ENCODE measurements at regions not wholly inside any gene's neighbourhood (a gene's known extent, or its start where the extent isn't known, plus 50 kb on each side); places are given as distances from the start of the nearest gene placed in this dataset.

GRCh38 chr11:11108026-11108425 lies 245.0 kb downstream of the CSNK2A3 start:
- Histone ChIP-seq H3K9me3 (ENCODE audit: low read depth, low read length) (no peaks in the 10 kb centered on the region), H3K27ac (ENCODE audit: low read depth, low read length) (no peak overlapping the region), H3K79me2 (ENCODE audit: insufficient read depth, low read length) (no peaks in the 10 kb centered on the region), H3K4me1 (ENCODE audit: insufficient read depth, low read length) (no peaks in the 10 kb centered on the region), H3K27me3 (ENCODE audit: insufficient read depth, low read length) (peaks cover 16% of the 10 kb centered on the region), H2AFZ (ENCODE audit: low read length) (no peak overlapping the region), H3K4me3 (ENCODE audit: insufficient read depth, low read length) (no peak overlapping the region), H3K36me3 (ENCODE audit: insufficient read depth, low read length) (no peaks in the 10 kb centered on the region), H3K4me2 (ENCODE audit: insufficient read depth, low read length) (no peak overlapping the region), H4K20me1 (ENCODE audit: insufficient read depth, low read length) (no peaks in the 10 kb centered on the region)
- no peak for TF ChIP-seq CTCF (IDR thresholded peaks at IDR 0.05; ENCODE audit: extremely low read depth, low read depth, low read length)
- no peak for DNase-seq (ENCODE audit: insufficient read length, low spot score, missing footprints)

GRCh38 chr11:11107076-11107723 lies 245.8 kb downstream of the CSNK2A3 start:
- H3K27me3 ChIP-seq (ENCODE audit: insufficient read depth, low read length) = peaks cover 16% of the 10 kb centered on the region
- no peaks in the 10 kb centered on the region for H3K4me1 ChIP-seq (ENCODE audit: insufficient read depth, low read length)
- no peak overlapping the region for H3K4me3 ChIP-seq (ENCODE audit: insufficient read depth, low read length)
- no peaks in the 10 kb centered on the region for H3K9me3 ChIP-seq (ENCODE audit: low read depth, low read length)
- H3K4me2 ChIP-seq (ENCODE audit: insufficient read depth, low read length) = no peak overlapping the region
- no peak overlapping the region for H2AFZ ChIP-seq (ENCODE audit: low read length)
- no peaks in the 10 kb centered on the region for H4K20me1 ChIP-seq (ENCODE audit: insufficient read depth, low read length)
- TF ChIP-seq CTCF (IDR thresholded peaks at IDR 0.05; ENCODE audit: extremely low read depth, low read depth, low read length) = no peak
- H3K36me3 ChIP-seq (ENCODE audit: insufficient read depth, low read length) = no peaks in the 10 kb centered on the region
- H3K79me2 ChIP-seq (ENCODE audit: insufficient read depth, low read length) = no peaks in the 10 kb centered on the region
- no peak for DNase-seq (ENCODE audit: insufficient read length, low spot score, missing footprints)
- no peak overlapping the region for H3K27ac ChIP-seq (ENCODE audit: low read depth, low read length)

- no peak overlapping the region for H3K27ac ChIP-seq (ENCODE audit: low read depth, low read length)
- H3K79me2 ChIP-seq (ENCODE audit: insufficient read depth, low read length) = no peaks in the 10 kb centered on the region
- H3K27me3 ChIP-seq (ENCODE audit: insufficient read depth, low read length) = peaks cover 6% of the 10 kb centered on the region
- no peaks in the 10 kb centered on the region for H4K20me1 ChIP-seq (ENCODE audit: insufficient read depth, low read length)
- no peak overlapping the region for H3K4me3 ChIP-seq (ENCODE audit: insufficient read depth, low read length)
- H3K9me3 ChIP-seq (ENCODE audit: low read depth, low read length) = no peaks in the 10 kb centered on the region
- DNase-seq (ENCODE audit: insufficient read length, low spot score, missing footprints) = no peak
- H3K4me1 ChIP-seq (ENCODE audit: insufficient read depth, low read length) = no peaks in the 10 kb centered on the region
- no peaks in the 10 kb centered on the region for H3K36me3 ChIP-seq (ENCODE audit: insufficient read depth, low read length)
- TF ChIP-seq CTCF (IDR thresholded peaks at IDR 0.05; ENCODE audit: extremely low read depth, low read depth, low read length) = no peak
- no peak overlapping the region for H3K4me2 ChIP-seq (ENCODE audit: insufficient read depth, low read length)
- no peak overlapping the region for H2AFZ ChIP-seq (ENCODE audit: low read length)
Observed at GRCh38 chr11:11105361-11105760, 247.5 kb upstream of the ZBED5 start.

GRCh38 chr11:11095831-11096723 lies 238.2 kb upstream of the ZBED5 start:
- Histone ChIP-seq H3K4me2 (ENCODE audit: insufficient read depth, low read length) (no peak overlapping the region), H3K79me2 (ENCODE audit: insufficient read depth, low read length) (no peaks in the 10 kb centered on the region), H3K4me3 (ENCODE audit: insufficient read depth, low read length) (no peak overlapping the region), H3K27me3 (ENCODE audit: insufficient read depth, low read length) (peaks cover 10% of the 10 kb centered on the region), H3K36me3 (ENCODE audit: insufficient read depth, low read length) (no peaks in the 10 kb centered on the region), H4K20me1 (ENCODE audit: insufficient read depth, low read length) (no peaks in the 10 kb centered on the region), H3K27ac (ENCODE audit: low read depth, low read length) (no peak overlapping the region), H2AFZ (ENCODE audit: low read length) (no peak overlapping the region), H3K4me1 (ENCODE audit: insufficient read depth, low read length) (no peaks in the 10 kb centered on the region), H3K9me3 (ENCODE audit: low read depth, low read length) (no peaks in the 10 kb centered on the region)
- no peak for DNase-seq (ENCODE audit: insufficient read length, low spot score, missing footprints)
- TF ChIP-seq CTCF (IDR thresholded peaks at IDR 0.05; ENCODE audit: extremely low read depth, low read depth, low read length) = no peak
